Right lobe of liver (tissue), 4 donors: ENCODE measurements at regions not wholly inside any gene's neighbourhood (a gene's known extent, or its start where the extent isn't known, plus 50 kb on each side); places are given as distances from the start of the nearest gene placed in this dataset.

Experiments
- POLR2A ChIP-seq: fragments of 450-650 bp; IDR thresholded peaks from one replicate; pipeline ENCODE4 v1.6.1; 2017; ENCODE audit warnings: antibody characterized with exemption, mild to moderate bottlenecking
- TF ChIP-seq, protein P1 (sequence below), 4 donors: fragments of 200-600 bp in 3 of 4; fragments of 450-650 bp in 1 of 4; IDR thresholded peaks; one replicate each; pipeline versions ENCODE4 v1.5.1 to v1.8.0; 2016 to 2022; ENCODE audit warnings: antibody characterized with exemption in 4 of 4, mild to moderate bottlenecking in 2 of 4
- donor health status: DM: no; HTN: no; CAD: no.
- donor health status: DM: no; HTN: no; CAD: no.
- donor health status: DM: no; HTN: yes; CAD: no.

DNA sequence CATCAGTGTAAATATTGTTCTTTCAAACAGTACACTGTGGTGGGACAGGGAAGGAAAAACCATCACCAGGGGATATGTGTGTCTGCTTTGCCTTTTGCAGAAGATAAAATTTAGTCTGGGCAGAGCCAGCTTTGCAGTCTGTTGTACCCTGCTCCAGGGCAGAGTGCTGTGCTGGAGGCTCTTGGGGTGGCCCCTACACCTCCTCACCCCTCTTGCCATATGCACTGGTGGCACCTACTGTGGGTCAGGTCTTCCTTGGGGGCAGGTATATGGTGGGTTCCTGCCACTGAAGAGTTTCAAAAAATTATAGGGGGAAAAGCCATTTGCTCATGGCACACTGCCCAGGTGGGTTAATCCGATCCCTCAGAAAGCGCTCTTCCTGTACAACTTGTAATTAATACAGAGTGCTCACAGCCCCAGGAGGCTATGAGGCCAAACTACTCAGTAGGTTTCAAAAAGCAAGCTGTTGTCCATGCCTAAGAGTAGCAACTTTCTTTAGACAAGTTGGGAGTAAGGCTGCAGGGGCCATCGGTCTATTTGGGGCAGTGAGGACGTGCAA, 112.7 kb upstream of the BMPER start:
- TF ChIP-seq, protein P1, sequence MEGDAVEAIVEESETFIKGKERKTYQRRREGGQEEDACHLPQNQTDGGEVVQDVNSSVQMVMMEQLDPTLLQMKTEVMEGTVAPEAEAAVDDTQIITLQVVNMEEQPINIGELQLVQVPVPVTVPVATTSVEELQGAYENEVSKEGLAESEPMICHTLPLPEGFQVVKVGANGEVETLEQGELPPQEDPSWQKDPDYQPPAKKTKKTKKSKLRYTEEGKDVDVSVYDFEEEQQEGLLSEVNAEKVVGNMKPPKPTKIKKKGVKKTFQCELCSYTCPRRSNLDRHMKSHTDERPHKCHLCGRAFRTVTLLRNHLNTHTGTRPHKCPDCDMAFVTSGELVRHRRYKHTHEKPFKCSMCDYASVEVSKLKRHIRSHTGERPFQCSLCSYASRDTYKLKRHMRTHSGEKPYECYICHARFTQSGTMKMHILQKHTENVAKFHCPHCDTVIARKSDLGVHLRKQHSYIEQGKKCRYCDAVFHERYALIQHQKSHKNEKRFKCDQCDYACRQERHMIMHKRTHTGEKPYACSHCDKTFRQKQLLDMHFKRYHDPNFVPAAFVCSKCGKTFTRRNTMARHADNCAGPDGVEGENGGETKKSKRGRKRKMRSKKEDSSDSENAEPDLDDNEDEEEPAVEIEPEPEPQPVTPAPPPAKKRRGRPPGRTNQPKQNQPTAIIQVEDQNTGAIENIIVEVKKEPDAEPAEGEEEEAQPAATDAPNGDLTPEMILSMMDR (IDR thresholded peaks at IDR 0.05): no peak
- no peak for TF ChIP-seq POLR2A
